K562 (cell line): ENCODE measurements at regions not wholly inside any gene's neighbourhood (a gene's known extent, or its start where the extent isn't known, plus 50 kb on each side); places are given as distances from the start of the nearest gene placed in this dataset.

Experiments
- ARID4B ChIP-seq: sonication (generic); formaldehyde crosslinking; IDR thresholded peaks from 2 replicates; pipeline ENCODE4 v1.8.0; 2022; ENCODE audit warnings: mild to moderate bottlenecking, missing genetic modification reagents
- HDAC2 ChIP-seq: fragments of 450-650 bp; IDR thresholded peaks from 2 replicates; pipeline ENCODE4 v1.6.1; 2016; ENCODE audit warnings: mild to moderate bottlenecking
- MGA ChIP-seq: fragments of 450-650 bp; IDR thresholded peaks from 2 replicates; pipeline ENCODE4 v1.6.1; 2016; ENCODE audit warnings: mild to moderate bottlenecking, moderate library complexity
- PHB2 ChIP-seq: fragments of 450-650 bp; IDR thresholded peaks from 2 replicates; pipeline ENCODE4 v1.6.1; 2017; ENCODE audit warnings: low read depth
- TSHZ1 ChIP-seq: fragments of 250-450 bp; sonication (Bioruptor Pico); IDR thresholded peaks from 2 replicates; pipeline ENCODE4 v1.4.0; 2020; ENCODE audit warnings: mild to moderate bottlenecking, moderate library complexity

- TF ChIP-seq MGA (no peak), HDAC2 (peak; percentile 91; the same call in 1 of the 2 replicates), TSHZ1 (no peak), ARID4B (CRISPR knock-in tag) (no peak), PHB2 (no peak)
Observed at GRCh38 chr12:46430340-46430948, 57.9 kb upstream of the SLC38A2 start (continued).
